ENCODE measurements at regions not wholly inside any gene's neighbourhood (a gene's known extent, or its start where the extent isn't known, plus 50 kb on each side); places are given as distances from the start of the nearest gene placed in this dataset.
"Not testable (repeated sequence)": the region's sequence is repeated elsewhere in the genome, so short reads cannot be mapped to it uniquely, and the experiment has no call there.

- DNase-seq (ENCODE audit: low spot score) = no peak
These were observed 1920.4 kb downstream of the MRPL39 start for GRCh38 chr21:23686737-23687523.

GRCh38 chr21:23684431-23684830 lies 1922.8 kb downstream of the MRPL39 start:
- no peak for DNase-seq (ENCODE audit: low spot score)

- DNase-seq (ENCODE audit: low spot score) = no peak
These were observed 1943.0 kb downstream of the MRPL39 start for GRCh38 chr21:23664193-23664694.

- no peak for DNase-seq (ENCODE audit: low spot score)
These were observed 1946.7 kb downstream of the MRPL39 start for GRCh38 chr21:23660560-23660959.

GRCh38 chr21:23644768-23645167 lies 1962.5 kb downstream of the MRPL39 start:
- no peak for DNase-seq (ENCODE audit: low spot score)

- DNase-seq (ENCODE audit: low spot score) = no peak
These were observed 1967.6 kb downstream of the MRPL39 start for GRCh38 chr21:23639721-23640120.

GRCh38 chr21:23638131-23638695 lies 1969.1 kb downstream of the MRPL39 start:
- no peak for DNase-seq (ENCODE audit: low spot score)

- DNase-seq (ENCODE audit: low spot score) = no peak
These were observed 1973.8 kb downstream of the MRPL39 start for GRCh38 chr21:23633447-23633940.

GRCh38 chr21:23624281-23624680 lies 1983.0 kb downstream of the MRPL39 start:
- no peak for DNase-seq (ENCODE audit: low spot score)

- no peak for DNase-seq (ENCODE audit: low spot score)
These were observed 1994.3 kb downstream of the MRPL39 start for GRCh38 chr21:23613014-23613413.

GRCh38 chr21:23612210-23612609 lies 1995.1 kb downstream of the MRPL39 start:
- DNase-seq (ENCODE audit: low spot score) = no peak

GRCh38 chr21:23607782-23608431 lies 1999.4 kb downstream of the MRPL39 start:
- no peak for DNase-seq (ENCODE audit: low spot score)

- no peak for DNase-seq (ENCODE audit: low spot score)
These were observed 2005.7 kb downstream of the MRPL39 start for GRCh38 chr21:23601549-23601948.

GRCh38 chr21:23593582-23593981 lies 2013.7 kb downstream of the MRPL39 start:
- DNase-seq (ENCODE audit: low spot score) = no peak

- no peak for DNase-seq (ENCODE audit: low spot score)
These were observed 2021.9 kb downstream of the MRPL39 start for GRCh38 chr21:23585419-23585818.

GRCh38 chr21:23579573-23579972 lies 2027.7 kb downstream of the MRPL39 start:
- DNase-seq (ENCODE audit: low spot score) = no peak

GRCh38 chr21:23578027-23578426 lies 2029.3 kb downstream of the MRPL39 start:
- DNase-seq (ENCODE audit: low spot score) = no peak

GRCh38 chr21:23574932-23575331 lies 2032.3 kb downstream of the MRPL39 start:
- DNase-seq (ENCODE audit: low spot score) = no peak

- DNase-seq (ENCODE audit: low spot score) = not testable (repeated sequence)
These were observed 2058.4 kb downstream of the MRPL39 start for GRCh38 chr21:23548924-23549323.

- no peak for DNase-seq (ENCODE audit: low spot score)
These were observed 2063.9 kb downstream of the MRPL39 start for GRCh38 chr21:23543333-23543732.

- no peak for DNase-seq (ENCODE audit: low spot score)
These were observed 2065.2 kb downstream of the MRPL39 start for GRCh38 chr21:23542097-23542496.

GRCh38 chr21:23541571-23541970 lies 2065.7 kb downstream of the MRPL39 start:
- DNase-seq (ENCODE audit: low spot score) = no peak
